NCI-H774 (cell line): ENCODE measurements at regions not wholly inside any gene's neighbourhood (a gene's known extent, or its start where the extent isn't known, plus 50 kb on each side); places are given as distances from the start of the nearest gene placed in this dataset.
A peak's percentile ranks its signal among the peaks of the same experiment; 100 is the strongest.

ENCODE experiments used
- DNase-seq: peaks from one replicate; lab custom pipeline; 2025; lab: John Stamatoyannopoulos, UW

DNA sequence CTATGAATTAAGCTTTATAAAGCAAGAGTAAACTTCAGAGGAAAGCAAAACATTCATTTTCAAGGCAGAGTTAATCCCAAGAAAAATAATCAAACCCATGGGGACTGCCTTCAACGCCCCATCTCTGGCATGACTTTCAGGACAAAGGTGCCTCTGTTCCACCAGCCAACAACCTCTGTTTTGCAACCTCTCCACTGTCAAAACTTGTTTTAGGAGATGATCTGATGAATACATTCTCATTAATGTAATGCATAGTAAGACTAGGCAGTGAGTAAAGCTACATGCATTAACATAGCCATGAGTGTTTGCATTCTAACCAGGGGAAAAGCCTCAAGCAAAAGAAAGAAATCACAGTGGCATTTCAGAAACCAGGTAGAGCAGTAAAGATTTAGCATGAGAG, 357.0 kb downstream of the FBXO15 start:
- no peak for DNase-seq

DNA sequence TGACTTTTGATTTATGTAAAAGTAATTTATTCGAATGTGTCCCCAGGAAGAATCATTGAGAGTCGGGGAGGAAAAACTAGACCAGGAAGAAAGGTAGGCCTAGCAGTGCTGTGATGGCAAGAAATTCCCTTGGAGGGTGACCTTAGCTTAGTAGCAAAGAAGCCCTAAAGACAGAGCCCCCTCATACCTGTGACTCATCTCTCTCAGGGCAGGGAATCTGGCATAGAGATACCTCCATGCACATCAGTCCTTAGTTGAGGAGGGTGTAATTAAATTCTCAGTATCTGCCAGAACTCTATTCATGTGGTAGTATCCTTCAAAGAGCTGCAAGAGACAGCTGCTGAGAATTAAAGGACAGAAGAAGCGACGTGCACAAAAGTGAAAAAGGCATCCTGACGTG, 360.3 kb downstream of the FBXO15 start:
- no peak for DNase-seq

DNA sequence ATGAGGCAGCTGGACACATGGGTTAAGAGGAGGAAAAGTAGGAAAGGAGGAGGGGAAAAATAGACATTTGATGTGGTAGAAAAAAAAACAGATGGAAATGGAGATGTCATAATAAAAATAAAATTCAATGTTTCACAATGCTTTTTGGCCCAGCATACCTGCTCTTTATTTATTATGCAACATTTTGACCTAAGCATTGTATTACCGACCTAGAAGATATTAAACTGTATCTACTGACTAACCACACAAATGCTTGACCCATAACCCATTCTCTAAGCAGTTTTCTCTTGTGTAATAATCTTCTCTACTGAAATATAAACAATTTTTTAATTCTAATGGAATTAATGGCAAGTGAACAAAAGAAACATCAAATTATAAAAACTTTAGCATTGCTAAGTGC, 362.3 kb downstream of the FBXO15 start:
- DNase-seq: no peak

DNA sequence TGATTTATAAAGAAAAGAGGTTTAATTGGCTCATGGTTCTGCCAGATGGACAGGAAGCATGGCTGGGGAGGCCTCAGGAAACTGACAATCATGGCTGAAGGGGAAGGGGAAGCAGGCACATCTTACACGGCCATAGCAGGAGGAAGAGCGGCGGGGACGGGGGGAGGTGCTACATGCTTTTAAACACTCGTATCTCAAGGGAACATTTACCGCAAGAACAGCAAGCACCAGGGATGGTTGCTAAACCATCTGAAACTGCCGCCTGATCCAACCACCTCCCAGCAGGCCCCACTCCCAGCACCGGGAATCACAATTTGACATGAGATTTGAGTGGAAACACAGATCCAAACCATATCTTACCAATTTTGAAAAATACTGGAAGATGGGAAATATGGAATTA, 362.8 kb downstream of the FBXO15 start:
- DNase-seq: no peak

DNA sequence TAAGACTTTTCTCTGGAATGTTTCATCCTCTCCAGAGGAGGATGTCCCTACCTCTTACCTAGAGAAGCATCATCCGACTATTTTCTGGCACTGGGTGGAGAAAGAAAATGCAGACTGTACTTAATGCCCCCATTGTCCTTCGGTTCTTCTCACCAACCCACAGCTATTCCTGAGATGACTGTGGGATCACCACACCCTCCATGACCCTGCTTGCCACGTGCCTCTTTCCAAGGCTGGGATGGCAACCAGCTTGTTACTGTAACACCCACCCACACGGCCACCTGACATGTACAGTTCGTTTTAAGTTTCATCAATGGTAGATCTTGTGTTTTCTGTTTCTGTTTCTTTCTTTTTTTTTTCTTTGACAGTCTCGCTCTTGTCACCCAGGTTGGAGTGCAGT, 365.2 kb downstream of the FBXO15 start:
- no peak for DNase-seq

DNA sequence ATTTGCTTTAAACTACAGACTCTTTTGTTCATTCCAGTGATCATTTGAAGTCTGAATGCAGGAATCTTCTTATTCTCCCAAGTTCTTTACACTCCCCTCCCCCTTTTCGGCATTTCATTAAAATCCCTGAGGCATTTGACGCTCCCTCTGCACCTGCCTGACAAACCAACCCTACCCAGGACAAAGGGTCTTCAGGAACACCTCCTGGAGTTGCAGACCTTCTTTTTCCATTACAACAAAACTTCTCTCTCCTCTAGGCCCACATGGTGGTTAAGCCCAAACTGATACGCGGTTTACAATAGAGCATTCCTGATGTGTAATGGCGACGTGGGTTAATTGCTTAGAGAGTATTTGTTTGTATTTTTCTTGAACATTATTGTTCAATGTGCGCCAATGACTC, 367.4 kb downstream of the FBXO15 start:
- DNase-seq: no peak

DNA sequence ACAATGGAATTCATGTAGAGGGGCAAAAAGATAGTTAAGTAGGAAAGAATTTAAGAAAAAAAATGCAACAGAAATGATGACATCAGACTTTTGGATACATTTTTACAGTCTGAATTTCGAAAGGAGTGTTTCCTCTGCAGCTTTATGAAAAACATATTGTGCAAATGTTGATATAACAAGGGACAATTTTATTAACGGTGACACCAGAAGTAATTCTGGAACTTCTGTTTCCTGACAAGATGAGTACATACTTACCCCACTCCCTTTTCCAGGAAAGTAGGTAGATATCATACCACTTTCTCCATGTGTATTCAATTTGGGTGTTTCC, 369.6 kb downstream of the FBXO15 start:
- no peak for DNase-seq

DNA sequence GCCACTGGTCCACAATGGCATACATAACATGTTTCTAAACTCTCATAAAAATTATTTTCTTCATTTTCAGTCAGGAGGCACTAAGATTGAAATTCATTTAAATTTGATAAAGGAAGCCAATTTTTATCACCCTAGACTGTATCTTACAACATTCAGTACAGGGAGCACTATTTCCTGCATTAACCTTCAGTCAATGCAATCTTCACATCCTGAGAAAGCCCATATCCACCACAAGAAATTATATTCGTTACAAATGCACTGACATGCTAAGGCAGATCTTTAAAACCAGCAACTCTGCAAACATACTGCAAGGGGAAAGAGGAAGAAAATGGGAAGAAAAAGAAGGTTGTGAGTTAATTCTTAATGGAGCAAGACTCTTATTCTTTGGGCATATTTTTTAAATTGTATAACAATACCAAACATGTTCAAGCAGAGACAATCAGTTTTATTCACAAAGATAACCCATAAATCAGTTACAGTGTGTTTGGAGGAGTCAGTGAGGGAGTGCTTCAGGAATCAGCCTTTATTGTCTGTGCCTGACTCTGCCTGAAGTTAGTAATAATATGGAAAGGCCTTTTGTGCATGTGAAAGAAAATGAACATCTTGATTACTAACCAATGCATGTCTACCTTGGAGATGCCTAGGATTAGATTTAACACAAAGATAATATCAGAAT, 370.1 kb downstream of the FBXO15 start:
- DNase-seq: no peak

DNA sequence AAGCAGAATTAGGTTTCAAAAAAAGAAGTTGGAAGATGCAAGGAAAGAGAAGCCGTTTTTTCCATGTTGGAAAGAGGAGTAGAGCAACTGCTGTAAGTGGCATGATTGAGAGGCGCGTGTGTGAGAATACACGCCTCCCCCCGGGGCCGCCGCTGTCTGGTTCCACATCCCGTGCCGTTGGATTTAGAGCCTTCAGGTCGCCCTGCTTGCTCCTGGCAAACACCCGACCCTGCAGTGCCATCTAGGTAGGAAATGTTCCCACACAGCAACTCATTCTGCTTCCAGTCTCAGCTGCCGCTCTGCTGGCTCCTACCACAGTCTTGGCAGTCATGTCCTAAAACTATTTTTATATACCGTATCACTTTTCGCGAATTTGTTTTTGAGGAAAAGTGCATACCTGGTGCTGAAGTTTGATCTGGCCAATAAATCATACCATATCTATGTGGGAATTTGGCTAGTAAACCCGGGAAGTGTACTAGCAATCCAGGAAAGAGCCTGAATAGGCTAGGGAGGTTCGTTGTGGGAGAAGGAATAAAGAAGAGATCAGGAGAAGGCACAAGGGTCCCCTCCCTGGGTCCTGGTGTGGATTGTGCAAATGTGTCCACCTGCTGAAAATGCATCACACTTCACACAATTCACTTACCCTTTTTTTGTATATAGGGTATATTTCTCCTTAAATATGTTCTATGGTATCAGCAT, 372.7 kb downstream of the FBXO15 start:
- DNase-seq: no peak

DNA sequence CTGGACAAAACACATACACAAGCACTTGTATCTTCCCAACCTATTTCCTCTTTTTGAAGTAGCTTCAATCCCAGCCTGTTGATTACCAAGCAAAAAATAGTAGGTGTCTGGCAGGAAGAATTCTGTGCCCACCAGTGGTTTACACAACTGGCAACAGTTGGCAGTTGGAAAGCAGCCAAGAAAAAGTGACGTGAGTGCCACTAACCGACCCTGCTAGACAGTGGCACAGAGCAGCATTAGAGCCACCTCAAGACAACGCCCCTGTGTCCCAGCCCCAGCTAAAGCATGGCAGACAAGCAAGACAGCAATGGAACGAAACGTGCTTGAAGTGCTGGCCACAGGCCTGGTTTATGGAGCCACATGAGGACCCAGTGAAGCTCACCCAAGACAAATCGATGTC, 379.6 kb downstream of the FBXO15 start:
- DNase-seq: peak; percentile 37

DNA sequence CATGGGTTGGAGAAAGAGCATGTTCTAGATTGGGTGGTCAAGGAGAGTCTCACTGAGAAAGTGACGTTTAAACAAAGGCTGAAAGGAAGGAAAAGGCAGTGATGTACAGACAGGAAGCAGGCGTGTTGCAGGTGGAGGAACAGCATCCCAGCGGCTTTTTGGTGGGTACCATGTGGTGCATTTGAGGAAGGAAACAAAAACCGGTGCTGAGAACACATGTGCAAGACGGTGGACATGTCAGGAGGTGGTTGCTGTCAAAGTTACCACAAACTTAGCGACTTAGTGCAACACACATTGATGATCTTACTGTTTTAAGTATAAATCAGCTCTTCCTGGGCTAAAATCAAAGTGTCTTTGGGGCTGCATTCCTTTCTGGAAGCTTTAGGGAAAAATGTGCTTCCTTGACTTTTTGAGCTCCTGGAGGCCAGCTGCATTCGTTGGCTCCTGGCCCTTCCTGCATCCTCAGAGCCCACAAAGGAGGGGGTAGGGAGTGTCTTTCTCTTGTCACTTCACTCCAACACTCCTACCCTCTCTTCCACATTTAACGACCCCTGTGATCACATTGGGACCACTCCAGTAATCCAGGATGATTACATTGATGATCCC, 380.6 kb downstream of the FBXO15 start:
- DNase-seq: no peak

DNA sequence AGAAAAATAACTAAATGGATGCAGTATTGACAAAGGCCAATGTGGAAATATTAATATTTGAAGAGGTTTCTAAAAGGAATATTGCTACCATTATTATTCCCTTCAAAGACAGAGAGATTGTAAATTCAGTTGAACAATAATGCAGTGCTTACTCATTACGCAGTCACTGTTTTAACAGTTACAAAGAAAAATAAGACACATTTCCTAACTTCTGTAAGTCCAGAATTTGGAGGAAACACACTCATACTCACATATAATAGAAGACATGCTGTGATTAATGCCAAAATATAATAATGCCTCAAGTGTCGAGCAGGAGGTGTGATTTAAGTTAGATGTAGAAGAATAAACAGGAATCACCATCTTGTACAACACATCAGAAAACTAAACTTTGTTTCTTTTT, 389.2 kb downstream of the FBXO15 start:
- no peak for DNase-seq

DNA sequence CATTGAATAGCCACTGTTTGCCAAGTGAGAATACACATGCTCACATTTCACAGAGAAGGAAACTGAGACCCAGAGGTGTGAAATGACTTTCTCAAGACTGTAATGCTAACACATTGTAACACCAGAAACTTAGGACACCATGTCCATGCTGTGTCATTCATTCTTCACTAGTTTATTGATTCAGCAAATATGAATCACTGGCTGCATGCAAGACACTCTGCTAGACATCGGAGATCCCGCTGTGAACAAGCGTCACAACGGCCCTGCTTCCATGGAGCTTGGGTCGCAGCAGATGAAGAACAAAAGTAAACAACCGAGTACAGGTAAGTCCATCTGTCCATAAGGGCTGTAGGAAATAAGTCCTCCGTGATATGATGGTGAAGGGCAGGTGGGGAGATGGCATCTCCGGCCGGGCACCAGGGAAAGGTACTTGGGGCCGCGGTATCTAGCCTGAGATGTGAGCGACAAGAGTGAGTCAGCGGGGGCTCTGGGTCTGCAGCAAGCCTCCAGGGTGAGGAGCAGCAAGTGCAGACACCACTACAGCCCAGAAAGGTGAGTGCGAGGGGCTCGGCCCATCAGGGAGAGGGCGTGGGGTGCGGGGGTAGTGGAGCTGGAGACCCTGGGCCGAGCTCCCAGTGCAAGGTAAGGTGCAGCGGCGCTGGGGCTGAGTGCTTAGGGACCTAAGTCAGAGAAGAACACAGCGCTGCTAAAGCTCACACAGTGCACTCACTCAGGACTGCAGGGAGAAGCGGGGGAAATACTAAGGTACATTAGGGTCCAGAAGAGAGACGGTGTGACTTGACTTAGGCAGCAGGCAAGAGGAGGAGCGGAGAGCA, 391.2 kb downstream of the FBXO15 start:
- DNase-seq: peak; percentile 71

DNA sequence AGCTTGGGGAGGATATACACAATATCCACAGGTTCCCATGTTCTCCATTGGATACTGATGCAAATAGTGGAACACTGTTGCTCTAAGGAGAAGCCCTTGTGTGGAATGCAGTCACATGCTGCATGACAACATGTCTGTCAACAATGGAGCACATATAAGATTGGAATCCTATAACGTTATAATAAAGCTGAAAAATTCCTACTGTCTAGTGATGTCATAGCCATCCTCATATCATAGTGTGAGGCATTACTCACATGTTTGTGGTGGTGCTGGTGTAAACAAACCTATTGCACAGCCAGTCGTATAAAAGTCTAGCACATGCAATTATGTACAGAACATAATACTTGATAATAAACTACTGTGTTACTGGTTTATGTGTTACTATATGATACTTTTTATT, 394.7 kb downstream of the FBXO15 start:
- no peak for DNase-seq

DNA sequence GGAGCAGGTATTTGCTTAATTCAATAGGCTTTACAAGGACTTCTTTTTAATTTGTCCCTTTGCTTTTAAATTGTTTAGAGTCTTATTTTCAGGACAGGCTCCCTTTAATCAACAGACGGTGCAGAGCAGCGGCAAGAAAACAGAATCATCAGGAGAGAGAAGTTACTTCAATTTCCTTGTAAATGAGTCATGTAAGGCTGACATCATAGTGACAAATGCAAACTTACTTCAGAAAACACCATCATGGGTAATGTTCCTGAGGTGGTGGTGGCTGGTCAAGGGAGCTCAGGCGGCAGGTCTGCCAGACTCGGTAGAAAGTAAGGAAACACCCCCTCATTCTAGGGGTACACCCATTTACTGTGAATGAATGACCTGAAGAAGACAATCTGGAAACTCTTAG, 395.1 kb downstream of the FBXO15 start:
- no peak for DNase-seq

DNA sequence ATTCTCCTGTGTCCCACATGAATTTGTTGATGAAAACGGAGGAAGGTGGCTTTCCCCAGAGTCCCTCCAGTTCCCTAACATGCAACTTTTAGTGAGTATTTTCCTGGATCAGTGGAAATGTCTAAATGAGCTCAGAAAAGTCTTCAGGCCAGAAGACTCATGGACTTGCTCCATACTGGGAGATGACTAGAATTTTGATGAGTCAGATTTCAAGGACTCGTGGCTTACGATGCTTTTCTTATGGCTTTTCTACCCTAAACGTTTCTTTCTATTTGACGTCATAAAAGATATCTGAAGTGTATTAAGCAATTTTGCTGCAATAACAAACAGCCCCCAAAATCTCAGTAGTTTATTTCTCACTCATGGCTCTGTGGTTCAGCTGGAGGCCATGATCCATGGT, 397.6 kb downstream of the FBXO15 start:
- no peak for DNase-seq

DNA sequence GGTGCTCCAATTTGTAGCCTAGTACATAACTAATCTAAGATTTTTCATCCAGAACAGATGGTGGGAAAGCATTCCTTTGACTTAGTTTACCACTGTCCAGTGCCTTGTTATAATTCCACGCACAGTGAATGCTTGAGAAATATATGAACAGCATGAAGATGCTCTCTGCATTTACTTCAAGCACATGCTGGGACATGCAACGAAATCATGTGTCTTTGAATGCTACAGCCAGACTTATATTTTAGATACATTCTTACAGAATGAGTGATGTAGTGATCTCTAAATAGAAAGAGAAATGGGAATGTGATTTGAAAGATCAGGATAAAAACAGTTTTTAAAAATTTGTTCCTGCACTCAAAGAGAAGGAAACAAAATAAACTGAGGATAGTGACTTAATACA, 398.3 kb downstream of the FBXO15 start:
- DNase-seq: no peak

DNA sequence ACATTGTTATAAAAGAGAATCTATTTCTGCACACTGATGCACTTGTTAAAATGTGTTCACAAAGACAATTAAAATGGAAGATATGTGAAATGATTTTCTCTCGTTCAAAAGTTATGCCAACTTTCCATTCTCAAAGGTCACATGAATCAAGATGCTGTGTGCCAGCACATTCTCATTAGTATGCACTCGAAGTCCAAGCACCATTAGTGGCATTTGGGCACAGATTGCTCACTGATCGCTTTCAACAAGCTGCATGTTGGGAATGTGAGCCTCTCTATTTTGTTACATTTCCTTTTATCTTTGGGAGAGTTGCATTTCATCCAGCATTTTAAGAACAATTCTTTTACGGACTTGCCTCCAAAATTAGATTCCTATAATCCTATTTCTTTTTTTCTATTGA, 398.9 kb downstream of the FBXO15 start:
- DNase-seq: no peak

DNA sequence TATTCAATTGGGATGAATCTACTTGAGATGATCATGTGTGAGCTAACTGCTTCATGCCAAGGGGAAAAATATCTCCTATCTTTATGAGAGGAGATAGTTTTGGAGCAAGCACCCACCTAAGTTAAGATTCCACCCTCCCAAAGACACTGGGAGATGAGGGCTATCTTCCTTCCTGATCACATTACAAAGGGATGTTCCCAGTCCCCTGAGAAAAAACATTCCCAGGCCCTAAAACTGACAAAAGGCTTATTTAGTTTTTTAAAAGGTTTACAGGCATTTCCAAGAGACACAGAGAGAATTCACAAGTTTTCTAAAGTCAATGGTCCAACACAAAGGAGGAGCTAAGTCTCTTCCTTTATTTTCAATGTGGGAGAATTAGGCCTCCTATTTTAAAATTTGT, 401.5 kb downstream of the FBXO15 start:
- no peak for DNase-seq

DNA sequence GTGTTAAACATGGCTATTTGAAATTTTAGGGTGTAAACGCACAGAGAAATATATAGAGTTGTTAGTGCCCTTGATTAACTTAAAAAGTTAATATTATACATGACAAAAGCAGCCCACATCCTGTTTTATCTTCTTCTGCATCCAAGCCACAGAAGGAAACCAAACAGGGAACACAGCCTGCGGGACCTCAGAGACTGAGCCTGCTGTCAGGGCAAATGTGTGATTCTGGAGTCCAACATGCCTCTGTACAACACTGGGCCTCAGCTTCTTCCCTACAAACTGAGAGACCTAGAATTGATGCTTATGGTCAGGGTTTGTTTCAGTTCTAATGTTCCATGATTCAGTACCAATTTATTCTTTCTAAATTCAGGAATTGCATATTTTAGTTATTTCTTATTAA, 404.7 kb downstream of the FBXO15 start:
- no peak for DNase-seq

DNA sequence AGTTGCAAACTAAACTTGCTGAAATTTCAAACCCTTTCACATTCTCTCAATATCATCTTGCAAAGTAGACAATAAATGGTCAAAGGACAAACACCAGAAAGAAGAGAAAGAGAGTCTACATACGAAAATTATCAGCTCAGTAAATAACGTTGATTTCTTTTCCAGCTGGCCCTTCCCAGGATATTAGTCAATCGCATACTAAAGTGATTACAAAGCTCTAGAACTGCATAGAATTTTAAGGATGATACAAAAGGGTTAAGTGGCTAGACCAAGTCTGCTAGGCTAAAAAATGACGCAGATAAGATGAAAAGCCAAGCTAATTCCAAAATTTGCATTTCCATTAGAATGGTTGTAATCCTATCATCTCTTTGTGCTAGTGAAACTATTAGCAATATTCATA, 405.7 kb downstream of the FBXO15 start:
- no peak for DNase-seq

DNA sequence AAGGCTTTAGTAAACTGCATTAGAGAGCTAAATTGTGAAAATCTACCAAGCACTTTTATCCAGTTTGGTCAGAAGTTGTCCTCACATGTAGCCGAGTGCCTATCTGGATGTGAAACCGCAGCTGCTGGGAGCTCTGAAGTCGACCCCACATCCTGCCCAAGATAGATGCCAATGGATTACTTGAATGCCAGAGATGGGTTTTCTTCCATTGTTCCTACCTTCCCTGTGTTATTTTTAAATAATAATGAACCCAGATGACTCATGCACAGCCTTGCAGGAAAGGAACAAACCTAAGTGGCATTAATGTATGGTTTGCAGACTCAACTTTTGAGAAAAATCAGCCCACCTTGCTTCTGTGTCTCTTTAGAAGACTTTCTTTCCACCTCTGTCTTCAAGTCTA, 408.5 kb downstream of the FBXO15 start:
- no peak for DNase-seq

DNA sequence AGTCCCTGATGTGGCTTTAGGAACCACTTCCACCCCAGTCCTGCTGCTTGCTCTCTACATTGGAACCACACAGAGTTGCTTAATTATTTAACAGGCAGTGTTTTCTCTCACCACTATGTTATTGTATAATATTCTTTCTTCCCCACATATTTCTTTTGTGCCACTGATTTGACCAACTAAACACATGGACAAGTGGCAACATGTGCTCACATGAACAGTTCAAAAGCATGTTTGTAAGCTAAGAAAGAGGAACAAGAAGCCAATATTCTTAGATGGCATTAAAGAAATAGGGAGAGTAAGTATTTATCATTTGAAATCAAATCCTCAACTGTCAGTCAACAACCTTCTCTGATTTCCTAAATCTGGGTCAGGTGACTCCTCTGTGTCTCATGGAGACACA, 409.6 kb downstream of the FBXO15 start:
- no peak for DNase-seq
